Thyroid gland (tissue), 4 donors: ENCODE measurements at regions not wholly inside any gene's neighbourhood (a gene's known extent, or its start where the extent isn't known, plus 50 kb on each side); places are given as distances from the start of the nearest gene placed in this dataset.

Source experiments
- CTCF ChIP-seq, 6 experiments: fragments of 200-600 bp in 3 of 6; fragments of 450-650 bp in 3 of 6; sonication (generic) in 3 of 6; IDR thresholded peaks; one replicate each; pipeline ENCODE4 v1.5.1; 2016 to 2019; ENCODE audit warnings: antibody characterized with exemption in 6 of 6, mild to moderate bottlenecking in 2 of 6, inconsistent platforms in 1 of 6, moderate library complexity in 1 of 6
- POLR2A ChIP-seq, 2 donors: fragments of 450-650 bp; IDR thresholded peaks; one replicate each; pipeline ENCODE4 v1.6.1; 2017; ENCODE audit warnings: antibody characterized with exemption in 2 of 2, mild to moderate bottlenecking in 2 of 2, moderate library complexity in 1 of 2

GRCh38 chr1:5650283-5651026 is 341.8 kb downstream of the NPHP4 start:
- TF ChIP-seq CTCF (IDR thresholded peaks at IDR 0.05) (no peak), POLR2A (IDR thresholded peaks at IDR 0.05) (no peak)
